Loucy (cell line): ENCODE measurements at regions not wholly inside any gene's neighbourhood (a gene's known extent, or its start where the extent isn't known, plus 50 kb on each side); places are given as distances from the start of the nearest gene placed in this dataset.

ENCODE experiments used
- CTCF ChIP-seq: fragments of 200-600 bp; sonication (generic); conservative IDR thresholded peaks from 2 replicates; pipeline ENCODE4 v1.5.1; 2014; ENCODE audit warnings: mild to moderate bottlenecking, antibody characterized with exemption, low read length
- EZH2phosphoT487 ChIP-seq: fragments of 200-600 bp; IDR thresholded peaks from 2 replicates; pipeline ENCODE4 v1.6.1; 2018; ENCODE audit warnings: antibody characterized with exemption, mild to moderate bottlenecking, moderate library complexity, borderline replicate concordance

- TF ChIP-seq CTCF, result no peak
- TF ChIP-seq EZH2phosphoT487, result no peak
Observed at GRCh38 chr3:74089814-74090213, 465.1 kb upstream of the PDZRN3 start.
